Heart right ventricle (tissue), 16 donors: ENCODE measurements at regions not wholly inside any gene's neighbourhood (a gene's known extent, or its start where the extent isn't known, plus 50 kb on each side); places are given as distances from the start of the nearest gene placed in this dataset.

Experiments
- ATAC-seq, 8 donors: fragments of 200-7000 bp; cut with Tn5 transposase; one replicate each; pipeline ENCODE4 v1.9.1; 2020; ENCODE audit warnings: mild to moderate bottlenecking in 8 of 8, moderate library complexity in 8 of 8, moderate number of reproducible peaks in 1 of 8
- DNase-seq, 2 donors: peaks; one replicate each; pipeline ENCODE4 v3.0.0-alpha.2; 2020
- H3K27ac ChIP-seq, 10 donors: fragments of 200-600 bp; sonication (generic) in 2 of 10; one replicate each; pipeline versions ENCODE4 v1.5.0 to v1.8.0; 2020 to 2022; ENCODE audit warnings: mild to moderate bottlenecking in 3 of 10
- H3K27me3 ChIP-seq, 7 donors: fragments of 200-600 bp; one replicate each; pipeline ENCODE4 v1.8.0; 2021 to 2022; ENCODE audit warnings: mild to moderate bottlenecking in 2 of 7
- H3K36me3 ChIP-seq, 9 donors: fragments of 200-600 bp; sonication (generic) in 1 of 9; one replicate each; pipeline versions ENCODE4 v1.5.0 to v1.8.0; 2020 to 2022; ENCODE audit warnings: mild to moderate bottlenecking in 2 of 9
- H3K4me1 ChIP-seq, 9 donors: fragments of 200-600 bp; sonication (generic) in 1 of 9; one replicate each; pipeline versions ENCODE4 v1.5.0 to v1.8.0; 2020 to 2022; ENCODE audit warnings: mild to moderate bottlenecking in 4 of 9
- H3K4me3 ChIP-seq, 10 donors: fragments of 200-600 bp; sonication (generic) in 2 of 10; one replicate each; pipeline versions ENCODE4 v1.5.0 to v1.8.0; 2020 to 2022; ENCODE audit warnings: mild to moderate bottlenecking in 7 of 10, moderate library complexity in 2 of 10
- H3K9me3 ChIP-seq, 11 donors: fragments of 200-600 bp in 10 of 11; sonication (generic) in 2 of 11; one replicate each; pipeline versions ENCODE4 v1.5.0 to v1.8.0; 2013 to 2022; ENCODE audit warnings: mild to moderate bottlenecking in 2 of 11, control low read depth in 1 of 11, moderate library complexity in 1 of 11
- WGBS, 2 donors: extraction: QIAGEN DNeasy Blood & Tissue Kit; methylation state at CpG; one replicate each; pipeline ENCODE4 v1.1.7; 2013; ENCODE audit warnings: inconsistent platforms in 1 of 2; 5-methylcytosine and 5-hydroxymethylcytosine counted together
- intact Hi-C, 10 donors: fragments of 100-400 bp; cut with DNase I; formaldehyde crosslinking; loops; one replicate each; pipeline versions ENCODE4 v1.11.1 to v1.14.2; 2022
- TF ChIP-seq, protein P1 (sequence below), 9 donors: fragments of 200-600 bp; sonication (generic) in 2 of 9; IDR thresholded peaks; one replicate each; pipeline versions ENCODE4 v1.5.0 to v1.8.0; 2021 to 2022; ENCODE audit warnings: antibody characterized with exemption in 9 of 9, mild to moderate bottlenecking in 5 of 9, moderate library complexity in 1 of 9
- donor health status: Arrhythmogenic right ventricular cardiomyopathy.
- donor health status: ischemic (EF 13 %, LVEDD 7.1; RV severe dilation, severe dysfunction).
- donor health status: healthy with polysubstance abuse.
- donor health status: DM: no; HTN: yes; CAD: no.
- donor health status: DM: no; HTN: no; CAD: no.
- donor health status: ischemic (EF 25% LVEDD 6.9; RV normal size, moderate dysfunction).
- donor health status: ischemic (EF 25% LVEDD 5.7; RV mildly dilated, moderate dysfunction).
- donor health status: healthy.
- donor health status: DM: yes; HTN: yes; CAD: no.
- donor health status: Ischemic cardiomyopathy.
- donor health status: ischemic (EF 35%, LVEDD 5.7; RV mildly dilated, moderate dysfunction).
- donor health status: nonischemic (EF 11% LVEDD 7.7; RV severe dilation, severe dysfunction).
- donor health status: DM: yes; HTN: yes; CAD: no.
- donor health status: PGD.
- donor health status: ischemic (EF 29% LVEDD 5.4; RV normal size, mild dysfunction).
- donor health status: nonischemic (EF 23%, LVEDD 6.1; RV moderate dilation, normal function).

DNA sequence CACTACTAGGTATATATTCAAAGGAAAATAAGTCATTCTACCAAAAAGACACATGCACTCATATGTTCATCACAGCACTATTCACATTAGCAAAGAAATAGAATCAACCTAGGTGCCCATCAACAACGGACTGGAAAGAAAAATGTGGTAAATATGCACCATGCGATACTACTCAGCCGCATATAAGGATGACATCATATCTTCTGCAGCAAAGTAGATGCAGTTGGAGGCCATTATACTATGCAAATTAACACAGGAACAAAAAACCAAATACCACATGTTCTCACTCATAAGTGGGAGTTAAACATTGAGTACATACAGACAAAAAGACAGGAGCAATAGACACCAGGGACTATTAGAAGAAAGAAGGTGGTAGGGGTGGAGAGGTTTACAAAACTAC is 412.1 kb upstream of the CWC22 start:
- TF ChIP-seq, protein P1, sequence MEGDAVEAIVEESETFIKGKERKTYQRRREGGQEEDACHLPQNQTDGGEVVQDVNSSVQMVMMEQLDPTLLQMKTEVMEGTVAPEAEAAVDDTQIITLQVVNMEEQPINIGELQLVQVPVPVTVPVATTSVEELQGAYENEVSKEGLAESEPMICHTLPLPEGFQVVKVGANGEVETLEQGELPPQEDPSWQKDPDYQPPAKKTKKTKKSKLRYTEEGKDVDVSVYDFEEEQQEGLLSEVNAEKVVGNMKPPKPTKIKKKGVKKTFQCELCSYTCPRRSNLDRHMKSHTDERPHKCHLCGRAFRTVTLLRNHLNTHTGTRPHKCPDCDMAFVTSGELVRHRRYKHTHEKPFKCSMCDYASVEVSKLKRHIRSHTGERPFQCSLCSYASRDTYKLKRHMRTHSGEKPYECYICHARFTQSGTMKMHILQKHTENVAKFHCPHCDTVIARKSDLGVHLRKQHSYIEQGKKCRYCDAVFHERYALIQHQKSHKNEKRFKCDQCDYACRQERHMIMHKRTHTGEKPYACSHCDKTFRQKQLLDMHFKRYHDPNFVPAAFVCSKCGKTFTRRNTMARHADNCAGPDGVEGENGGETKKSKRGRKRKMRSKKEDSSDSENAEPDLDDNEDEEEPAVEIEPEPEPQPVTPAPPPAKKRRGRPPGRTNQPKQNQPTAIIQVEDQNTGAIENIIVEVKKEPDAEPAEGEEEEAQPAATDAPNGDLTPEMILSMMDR (IDR thresholded peaks at IDR 0.05) = no peak
- WGBS, 2 donors = 94% methylated on average over 3 of the region's 3 CpGs
- peaks cover 0 to 16% (median 0%) of the 10 kb centered on the region in 11 donors for H3K9me3 ChIP-seq
- ATAC-seq (no peak), DNase-seq (no peak)
- H3K27ac ChIP-seq = no peak overlapping the region
- intact Hi-C loops = no loop called here
- H3K36me3 ChIP-seq = no peaks in the 10 kb centered on the region
- no peaks in the 10 kb centered on the region for H3K27me3 ChIP-seq
- H3K4me3 ChIP-seq = no peak overlapping the region
- no peaks in the 10 kb centered on the region for H3K4me1 ChIP-seq

DNA sequence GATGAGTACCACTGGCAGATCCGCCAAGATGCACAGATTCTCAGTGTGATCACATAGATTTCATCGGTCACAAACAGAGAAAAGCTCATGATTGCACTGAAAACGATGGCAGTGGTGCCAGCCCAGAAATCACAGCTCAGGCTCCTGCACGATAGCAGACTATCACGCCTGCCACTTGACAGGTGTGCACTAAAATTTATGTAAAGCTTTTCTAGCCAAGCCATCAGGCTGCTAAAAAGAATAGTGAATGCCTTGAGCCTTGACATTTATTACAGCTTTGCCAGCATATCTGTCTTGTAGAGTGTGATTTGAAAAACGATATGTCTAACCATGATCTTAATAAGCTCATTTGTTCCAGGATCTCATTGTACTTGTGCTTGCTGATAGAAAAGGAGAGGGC is 409.5 kb upstream of the CWC22 start:
- Histone ChIP-seq H3K4me1 (no peaks in the 10 kb centered on the region), H3K9me3 (peaks cover 0 to 12% (median 0%) of the 10 kb centered on the region in 11 donors), H3K27me3 (no peaks in the 10 kb centered on the region), H3K36me3 (no peaks in the 10 kb centered on the region), H3K27ac (no peak overlapping the region), H3K4me3 (no peak overlapping the region)
- DNase-seq = no peak
- TF ChIP-seq, protein P1 (IDR thresholded peaks at IDR 0.05) = no peak
- WGBS, 2 donors = 75 to 77% methylated on average over 6 of the region's 6 CpGs
- intact Hi-C loops = no loop called here
- ATAC-seq = no peak

DNA sequence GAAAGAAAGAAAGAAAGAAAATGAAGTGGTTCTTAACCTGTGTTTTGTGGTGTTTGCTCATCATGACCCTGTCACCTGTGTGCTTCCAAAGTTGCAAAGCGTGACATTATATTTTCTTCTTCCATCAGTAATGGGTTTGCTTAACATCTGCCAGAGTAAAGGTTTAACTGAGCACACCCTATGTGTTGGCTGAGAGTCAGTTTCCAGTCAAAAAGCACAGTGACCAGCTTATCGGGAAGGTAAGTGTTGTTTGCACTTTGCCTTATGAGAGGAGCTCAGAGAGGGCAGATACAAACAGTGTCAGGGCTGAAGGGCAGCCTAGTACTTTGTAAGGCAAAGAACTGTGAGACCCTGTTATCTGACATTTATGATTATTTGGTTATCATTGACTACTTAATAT is 406.2 kb upstream of the CWC22 start:
- H3K4me1 ChIP-seq = no peaks in the 10 kb centered on the region
- intact Hi-C loops = no loop called here
- WGBS, 2 donors = 82 to 88% methylated on average over 2 of the region's 2 CpGs
- ATAC-seq = no peak
- H3K36me3 ChIP-seq = no peaks in the 10 kb centered on the region
- TF ChIP-seq, protein P1 (IDR thresholded peaks at IDR 0.05) = no peak
- no peak overlapping the region for H3K4me3 ChIP-seq
- DNase-seq = no peak
- H3K27ac ChIP-seq = no peak overlapping the region
- H3K9me3 ChIP-seq = no peaks in the 10 kb centered on the region
- no peaks in the 10 kb centered on the region for H3K27me3 ChIP-seq

DNA sequence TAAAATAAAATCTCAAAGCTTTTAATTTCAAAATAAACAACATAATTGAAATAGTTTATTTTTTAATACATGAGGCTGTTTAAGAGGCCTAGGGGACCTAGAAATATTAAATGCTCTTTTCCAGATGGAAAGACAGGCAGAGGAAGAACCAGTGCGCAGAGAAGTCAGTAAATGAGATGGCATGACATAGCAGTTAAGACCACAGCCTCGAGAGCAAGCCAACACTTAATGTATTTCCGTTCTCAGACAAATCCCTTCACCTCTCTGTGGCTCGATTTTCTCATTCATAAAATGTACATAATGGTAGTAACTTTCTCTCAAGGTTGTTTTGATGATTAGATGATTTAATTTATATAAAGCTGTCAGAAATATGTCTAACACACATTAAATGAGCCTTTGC is 405.1 kb upstream of the CWC22 start:
- Histone ChIP-seq H3K27me3 (no peaks in the 10 kb centered on the region), H3K4me3 (no peak overlapping the region), H3K4me1 (no peaks in the 10 kb centered on the region), H3K9me3 (no peaks in the 10 kb centered on the region), H3K36me3 (no peaks in the 10 kb centered on the region), H3K27ac (no peak overlapping the region)
- intact Hi-C loops = no loop called here
- no peak for DNase-seq
- 69 to 72% methylated on average over 4 of the region's 4 CpGs for WGBS, 2 donors
- ATAC-seq = no peak
- TF ChIP-seq, protein P1 (IDR thresholded peaks at IDR 0.05) = no peak

DNA sequence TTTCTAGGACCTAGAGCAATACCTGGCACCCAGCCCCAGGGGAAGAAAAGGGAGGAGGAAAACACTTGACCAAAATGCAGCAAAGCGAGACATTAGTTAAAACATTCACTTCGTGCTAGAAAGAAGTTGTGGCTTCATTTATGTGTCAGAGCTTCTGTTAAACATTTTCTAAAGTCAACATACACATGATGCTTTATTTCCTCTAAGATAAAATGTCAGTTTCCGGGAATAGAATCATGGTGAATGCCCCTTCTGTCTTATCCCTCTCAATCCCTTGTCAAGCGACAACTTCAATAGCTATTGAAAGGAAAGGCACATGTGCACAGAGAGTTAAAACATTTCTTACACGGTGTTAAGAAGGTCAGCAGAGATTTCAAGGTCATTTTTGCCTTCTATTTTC is 404.6 kb upstream of the CWC22 start:
- intact Hi-C loops = no loop called here
- no peaks in the 10 kb centered on the region for H3K36me3 ChIP-seq
- no peaks in the 10 kb centered on the region for H3K27me3 ChIP-seq
- no peak for ATAC-seq
- no peak overlapping the region for H3K27ac ChIP-seq
- no peaks in the 10 kb centered on the region for H3K4me1 ChIP-seq
- no peak for DNase-seq
- TF ChIP-seq, protein P1 (IDR thresholded peaks at IDR 0.05) = no peak
- 27 to 29% methylated on average over 5 of the region's 5 CpGs for WGBS, 2 donors
- H3K4me3 ChIP-seq = no peak overlapping the region
- no peaks in the 10 kb centered on the region for H3K9me3 ChIP-seq
